ENCODE measurements at regions not wholly inside any gene's neighbourhood (a gene's known extent, or its start where the extent isn't known, plus 50 kb on each side); places are given as distances from the start of the nearest gene placed in this dataset.

GRCh38 chr17:6304894-6305612 is 129.9 kb downstream of the AIPL1 start:
- Histone ChIP-seq H3K36me3 (ENCODE audit: low read depth, missing control alignments) (no peaks in the 10 kb centered on the region), H3K27ac (no peak overlapping the region), H3K27me3 (no peaks in the 10 kb centered on the region), H3K4me3 (no peak overlapping the region), H3K4me1 (no peaks in the 10 kb centered on the region), H3K9me3 (no peaks in the 10 kb centered on the region)
- no peak for DNase-seq
- intact Hi-C loops (cut with DNase I; ENCODE audit: low total_unique reads): no loop called here
- 64 to 77% methylated on average over 3 of the region's 3 CpGs for whole genome bisulfite sequencing, 2 donors
- TF ChIP-seq CTCF (IDR thresholded peaks at IDR 0.05) (no peak), POLR2A (IDR thresholded peaks at IDR 0.05) (no peak)

- H3K9me3 ChIP-seq: no peaks in the 10 kb centered on the region
- WGBS, 2 donors: 22 to 29% methylated on average over 4 to 5 of the region's 5 CpGs
- H3K27me3 ChIP-seq: no peaks in the 10 kb centered on the region
- no peaks in the 10 kb centered on the region for H3K36me3 ChIP-seq (ENCODE audit: low read depth, missing control alignments)
- DNase-seq: no peak
- H3K4me1 ChIP-seq: no peaks in the 10 kb centered on the region
- no peak overlapping the region for H3K27ac ChIP-seq
- H3K4me3 ChIP-seq: no peak overlapping the region
- intact Hi-C loops (cut with DNase I; ENCODE audit: low total_unique reads): no loop called here
- no peak for TF ChIP-seq POLR2A (IDR thresholded peaks at IDR 0.05)
- no peak for TF ChIP-seq CTCF (IDR thresholded peaks at IDR 0.05)
Measured at GRCh38 chr17:6303664-6304063, 131.3 kb downstream of the AIPL1 start.

GRCh38 chr17:6299275-6299674 is 135.6 kb downstream of the AIPL1 start:
- no peak overlapping the region for H3K4me3 ChIP-seq
- no peak for DNase-seq
- WGBS, 2 donors: 86 to 91% methylated on average over 3 to 6 of the region's 6 CpGs
- no peaks in the 10 kb centered on the region for H3K36me3 ChIP-seq (ENCODE audit: low read depth, missing control alignments)
- no peaks in the 10 kb centered on the region for H3K9me3 ChIP-seq
- H3K27ac ChIP-seq: no peak overlapping the region
- no peak for TF ChIP-seq CTCF (IDR thresholded peaks at IDR 0.05)
- no peak for TF ChIP-seq POLR2A (IDR thresholded peaks at IDR 0.05)
- no peaks in the 10 kb centered on the region for H3K4me1 ChIP-seq
- intact Hi-C loops (cut with DNase I; ENCODE audit: low total_unique reads): no loop called here
- H3K27me3 ChIP-seq: no peaks in the 10 kb centered on the region

GRCh38 chr17:6297960-6298359 is 137.0 kb downstream of the AIPL1 start:
- no peak overlapping the region for H3K27ac ChIP-seq
- TF ChIP-seq POLR2A (IDR thresholded peaks at IDR 0.05) (no peak), CTCF (IDR thresholded peaks at IDR 0.05) (no peak)
- H3K36me3 ChIP-seq (ENCODE audit: low read depth, missing control alignments): no peaks in the 10 kb centered on the region
- no peaks in the 10 kb centered on the region for H3K4me1 ChIP-seq
- 75 to 97% methylated on average over 4 of the region's 4 CpGs for WGBS, 2 donors
- no peaks in the 10 kb centered on the region for H3K9me3 ChIP-seq
- no peak overlapping the region for H3K4me3 ChIP-seq
- intact Hi-C loops (cut with DNase I; ENCODE audit: low total_unique reads): no loop called here
- DNase-seq: no peak
- no peaks in the 10 kb centered on the region for H3K27me3 ChIP-seq

- H3K4me1 ChIP-seq: no peaks in the 10 kb centered on the region
- H3K4me3 ChIP-seq: no peak overlapping the region
- TF ChIP-seq CTCF (IDR thresholded peaks at IDR 0.05) (no peak), POLR2A (IDR thresholded peaks at IDR 0.05) (no peak)
- intact Hi-C loops (cut with DNase I; ENCODE audit: low total_unique reads): no loop called here
- H3K9me3 ChIP-seq: no peaks in the 10 kb centered on the region
- 98% methylated on average over 2 of the region's 2 CpGs for WGBS, 2 donors
- H3K27ac ChIP-seq: no peak overlapping the region
- no peak for DNase-seq
- H3K27me3 ChIP-seq: no peaks in the 10 kb centered on the region
- no peaks in the 10 kb centered on the region for H3K36me3 ChIP-seq (ENCODE audit: low read depth, missing control alignments)
Measured at GRCh38 chr17:6297119-6297518, 137.8 kb downstream of the AIPL1 start.

Data from testis (tissue), 2 donors.